Spleen (tissue), 7 donors: ENCODE measurements at regions not wholly inside any gene's neighbourhood (a gene's known extent, or its start where the extent isn't known, plus 50 kb on each side); places are given as distances from the start of the nearest gene placed in this dataset.

Source experiments
- CTCF ChIP-seq, 11 experiments: fragments of 200-600 bp in 7 of 11; fragments of 450-650 bp in 4 of 11; sonication (generic) in 4 of 11; IDR thresholded peaks in 8 of 11; conservative IDR thresholded peaks in 3 of 11; 1 replicate in 7 of 11; 2 replicates in 4 of 11; pipeline versions ENCODE4 v1.4.0 to v1.8.0; 2016 to 2021; ENCODE audit warnings: antibody characterized with exemption in 11 of 11, inconsistent platforms in 4 of 11, mild to moderate bottlenecking in 1 of 11
- POLR2A ChIP-seq, 3 donors: fragments of 450-650 bp; IDR thresholded peaks; one replicate each; pipeline ENCODE4 v1.5.1; 2017; ENCODE audit warnings: antibody characterized with exemption in 3 of 3, mild to moderate bottlenecking in 1 of 3
- POLR2AphosphoS5 ChIP-seq, 3 donors: sonication (generic); formaldehyde crosslinking; IDR thresholded peaks; one replicate each; pipeline ENCODE4 v1.5.1; 2017; ENCODE audit warnings: antibody characterized with exemption in 3 of 3
- donor health status: DM: no; HTN: no; CAD: no; lungs with moderate emphysema.
- donor health status: DM: no; HTN: no; CAD: no.
- donor health status: DM: no; HTN: no; CAD: no.

DNA sequence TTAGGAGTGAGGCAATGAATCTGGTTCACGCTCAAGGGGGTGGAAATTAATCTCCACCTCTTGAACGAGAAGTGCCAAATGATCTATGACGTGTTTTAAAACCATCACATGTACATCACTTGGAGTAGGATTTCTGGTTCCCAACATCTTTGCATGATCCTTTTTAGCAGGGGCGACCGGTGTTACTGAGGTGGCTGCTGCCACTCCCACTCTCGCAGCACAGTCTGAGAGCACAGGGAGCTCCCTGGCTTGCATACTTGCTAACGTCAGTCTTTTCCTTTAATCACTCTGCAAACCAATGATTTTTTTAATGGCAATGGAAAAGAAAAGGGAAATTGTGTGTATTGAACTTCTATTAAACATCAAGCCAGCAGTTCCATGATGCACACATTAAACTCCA, 624.4 kb downstream of the IRX1 start:
- TF ChIP-seq CTCF (IDR thresholded peaks at IDR 0.05 in 8 of 11, conservative IDR thresholded peaks at IDR 0.05 in 3 of 11) (no peak), POLR2A (IDR thresholded peaks at IDR 0.05) (no peak), POLR2AphosphoS5 (IDR thresholded peaks at IDR 0.05) (no peak)
